Epithelial cell of prostate (primary cell): ENCODE measurements at regions not wholly inside any gene's neighbourhood (a gene's known extent, or its start where the extent isn't known, plus 50 kb on each side); places are given as distances from the start of the nearest gene placed in this dataset.
"Not testable (repeated sequence)": the region's sequence is repeated elsewhere in the genome, so short reads cannot be mapped to it uniquely, and the experiment has no call there.

Source experiments
- DNase-seq: peaks from one replicate; pipeline ENCODE4 v3.0.0-alpha.2; 2011; ENCODE audit warnings: low read depth, low spot score
- H3K27ac ChIP-seq: fragments of 450-650 bp; 2 replicates; pipeline ENCODE4 v1.5.1; 2017; ENCODE audit warnings: mild to moderate bottlenecking

DNA sequence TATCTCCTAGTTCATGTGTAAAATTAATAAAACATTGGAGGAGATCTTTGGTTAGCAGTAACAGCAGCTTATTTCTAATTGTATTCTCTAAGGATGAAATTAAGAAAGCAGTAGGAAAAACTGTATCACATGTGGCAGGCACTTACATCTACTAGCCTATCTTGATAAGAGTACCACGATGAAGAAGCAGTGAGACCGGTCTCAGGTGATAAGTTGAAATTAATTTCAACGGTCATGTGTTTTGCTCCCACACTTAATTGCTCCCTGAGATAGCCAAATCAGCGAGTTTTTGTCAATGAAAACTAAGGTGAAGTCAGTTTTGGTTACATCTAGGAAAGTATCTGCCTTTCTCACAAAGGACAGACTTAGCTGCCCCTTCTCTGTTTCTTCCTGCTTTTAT is 115.8 kb upstream of the WIPF3 start:
- H3K27ac ChIP-seq, DNase-seq: not testable (repeated sequence)

DNA sequence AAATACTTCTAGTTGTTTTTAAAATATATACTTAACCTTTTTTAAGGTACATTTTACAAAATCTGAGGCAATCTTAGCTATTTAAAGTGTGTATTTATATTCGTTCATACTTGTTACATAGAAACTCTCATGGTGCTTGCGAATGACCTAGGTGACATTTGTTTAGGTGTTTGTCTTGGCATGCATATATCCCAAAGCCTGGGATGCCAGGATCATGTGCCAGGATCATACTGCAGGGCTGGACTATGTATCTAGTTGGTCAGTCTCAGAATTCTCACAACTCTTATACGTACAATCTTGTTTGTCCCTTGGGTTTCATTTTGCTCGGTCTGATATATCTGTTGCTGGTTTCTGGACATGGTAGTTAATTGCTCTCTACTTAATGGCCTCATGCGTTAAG is 109.9 kb upstream of the WIPF3 start:
- H3K27ac ChIP-seq, DNase-seq: not testable (repeated sequence)

DNA sequence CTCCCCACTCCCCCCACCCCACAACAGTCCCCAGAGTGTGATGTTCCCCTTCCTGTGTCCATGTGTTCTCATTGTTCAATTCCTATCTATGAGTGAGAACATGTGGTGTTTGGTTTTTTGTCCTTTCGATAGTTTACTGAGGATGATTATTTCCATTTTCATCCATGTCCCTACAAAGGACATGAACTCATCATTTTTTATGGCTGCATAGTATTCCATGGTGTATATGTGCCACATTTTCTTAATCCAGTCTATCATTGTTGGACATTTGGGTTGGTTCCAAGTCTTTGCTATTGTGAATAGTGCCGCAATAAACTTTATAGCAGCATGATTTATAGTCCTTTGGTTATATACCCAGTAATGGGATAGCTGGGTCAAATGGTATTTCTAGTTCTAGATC is 106.6 kb upstream of the WIPF3 start:
- DNase-seq, H3K27ac ChIP-seq: not testable (repeated sequence)

DNA sequence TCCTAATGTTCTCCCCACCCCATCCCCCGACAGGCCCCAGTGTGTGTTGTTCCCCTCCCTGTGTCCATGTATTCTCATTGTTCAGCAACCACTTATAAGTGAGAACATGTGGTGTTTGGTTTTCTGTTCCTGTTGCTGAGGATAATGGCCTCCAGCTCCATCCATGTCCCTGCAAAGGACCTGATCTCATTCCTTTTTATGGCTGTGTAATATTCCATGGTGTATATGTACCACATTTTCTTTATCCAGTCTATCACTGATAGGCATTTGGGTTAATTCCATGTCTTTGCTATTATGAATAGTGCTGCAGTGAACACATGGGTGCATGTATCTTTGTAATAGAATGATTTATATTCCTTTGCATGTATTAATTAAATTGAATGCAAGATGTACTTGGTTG is 104.8 kb upstream of the WIPF3 start:
- not testable (repeated sequence) for DNase-seq, H3K27ac ChIP-seq

DNA sequence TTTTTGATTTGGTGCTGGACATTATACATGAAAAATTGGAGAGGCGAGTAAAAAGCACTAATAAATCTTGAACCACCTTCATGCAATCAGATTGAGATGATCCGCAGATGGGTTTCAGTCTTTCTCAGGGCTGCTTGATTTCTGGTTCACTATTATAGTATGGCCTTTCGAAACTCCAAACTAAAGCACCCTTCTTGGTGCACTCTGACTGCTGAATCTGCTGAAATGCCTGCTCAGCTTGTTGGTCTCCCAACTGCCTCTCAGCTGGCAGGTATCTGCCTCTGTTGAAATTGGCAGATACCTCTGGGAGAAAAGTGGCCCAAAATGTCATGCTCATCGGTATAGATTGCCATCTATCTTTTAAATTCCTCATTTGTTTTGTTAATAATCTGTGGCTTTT is 102.5 kb upstream of the WIPF3 start:
- not testable (repeated sequence) for DNase-seq

DNA sequence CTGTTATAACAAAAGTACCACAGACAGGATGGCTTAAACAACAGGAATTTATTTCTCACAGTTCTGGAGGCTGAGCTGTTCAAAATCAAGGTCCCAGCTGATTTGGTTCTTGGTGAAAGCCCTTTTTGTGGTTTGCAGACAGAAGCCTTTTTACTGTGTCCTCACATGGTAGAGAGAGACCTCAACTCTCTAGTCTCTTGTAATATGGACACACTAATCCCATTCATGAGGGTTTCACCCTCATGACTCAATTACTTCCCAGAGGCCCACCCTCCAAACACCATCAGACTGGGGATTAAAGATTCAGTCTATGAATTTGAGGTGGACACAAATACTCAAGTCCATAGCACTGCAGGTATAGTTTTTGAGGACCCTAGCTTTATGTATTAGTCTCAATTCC is 97.3 kb upstream of the WIPF3 start:
- not testable (repeated sequence) for DNase-seq, H3K27ac ChIP-seq

More for the DNA sequence above, 102.5 kb upstream of the WIPF3 start:
- not testable (repeated sequence) for H3K27ac ChIP-seq

DNA sequence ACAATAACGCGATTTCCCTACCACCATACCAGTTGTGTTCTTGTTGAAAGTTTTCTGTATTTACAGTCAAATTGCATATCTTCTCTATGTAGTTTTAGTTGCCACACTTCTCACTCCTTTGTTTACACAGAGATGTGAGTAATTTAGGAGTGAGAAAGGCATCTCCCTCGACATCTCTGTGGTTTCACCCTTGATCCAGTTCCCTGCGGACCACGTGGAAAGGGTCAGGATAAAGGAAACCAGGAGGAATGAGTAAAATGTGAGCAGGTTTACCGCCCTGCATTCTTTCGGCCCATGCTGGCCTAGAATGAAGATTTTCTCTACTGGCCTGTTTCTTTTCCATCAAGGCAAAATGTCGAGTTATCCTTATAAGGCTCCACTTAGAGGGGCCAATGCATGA is 83.2 kb upstream of the WIPF3 start:
- DNase-seq: peak; percentile 71
- not testable (repeated sequence) for H3K27ac ChIP-seq

DNA sequence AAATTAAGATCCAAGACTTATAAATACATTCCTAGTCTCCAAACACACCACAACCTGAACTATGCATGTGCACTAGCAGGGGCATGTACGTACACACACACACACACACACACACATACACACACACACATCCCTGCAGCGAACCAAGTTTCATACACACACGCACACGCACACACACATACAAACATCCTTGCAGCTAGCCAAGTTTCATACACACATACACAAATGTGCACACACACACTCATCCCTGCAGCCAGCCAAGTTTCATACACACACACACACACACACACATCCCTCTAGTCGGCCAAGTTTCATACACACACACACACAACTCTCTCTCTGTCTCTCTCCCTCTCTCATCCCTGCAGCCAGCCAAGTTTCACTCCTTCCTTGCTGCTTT is 82.7 kb upstream of the WIPF3 start:
- no peak overlapping the region for H3K27ac ChIP-seq
- DNase-seq: peak; percentile 8

DNA sequence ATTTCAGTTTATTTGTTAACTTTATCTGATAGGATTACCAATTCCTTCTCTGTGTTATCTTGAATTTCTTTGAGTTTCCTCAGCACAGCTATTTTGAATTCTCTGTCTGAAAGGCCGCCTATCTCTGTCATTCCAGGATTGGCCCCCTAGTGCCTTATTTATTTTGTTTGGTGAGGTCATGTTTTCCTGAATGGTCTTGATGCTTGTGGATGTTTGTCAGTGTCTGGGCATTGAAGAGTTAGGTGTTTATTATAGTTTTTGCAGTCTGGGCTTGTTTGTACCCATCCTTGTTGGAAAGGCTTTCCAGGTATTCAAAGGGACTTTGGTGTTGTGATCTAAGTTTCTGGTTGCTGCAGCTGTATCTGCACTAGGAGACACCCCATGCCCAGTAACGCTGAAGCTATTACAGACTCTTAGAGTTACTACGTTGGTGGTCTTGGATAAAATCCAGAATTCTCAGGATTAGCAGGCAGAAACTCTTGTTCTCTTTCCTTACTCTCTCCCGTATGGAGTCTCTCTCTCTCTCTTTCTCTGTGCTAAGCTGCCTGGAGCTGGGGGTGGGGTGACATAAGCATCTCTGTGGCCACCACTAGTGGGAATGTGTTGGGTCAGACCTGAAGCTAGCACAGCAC is 76.7 kb upstream of the WIPF3 start:
- not testable (repeated sequence) for H3K27ac ChIP-seq, DNase-seq

DNA sequence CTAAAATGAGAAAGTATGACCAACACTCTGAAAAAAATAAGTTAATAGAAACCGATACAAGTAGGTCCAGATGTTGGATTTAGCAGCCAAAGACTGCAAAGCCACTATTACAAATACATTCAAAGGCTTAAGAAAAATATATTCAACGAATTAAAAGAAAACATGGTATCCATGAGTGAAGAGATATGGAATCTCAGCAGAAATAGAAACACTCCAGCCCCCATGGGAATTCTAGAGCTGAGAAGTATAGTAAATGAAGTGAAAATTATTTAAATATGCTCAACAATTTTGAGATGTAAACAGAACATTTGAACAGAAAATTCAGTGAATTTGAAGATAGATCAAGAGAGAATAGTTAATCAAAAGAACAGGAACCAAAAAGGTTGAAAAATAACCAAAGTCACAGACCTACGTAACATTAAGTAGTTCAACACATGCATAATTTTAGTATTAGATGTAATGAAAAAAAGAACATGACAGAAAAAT is 72.0 kb upstream of the WIPF3 start:
- H3K27ac ChIP-seq: no peak overlapping the region

DNA sequence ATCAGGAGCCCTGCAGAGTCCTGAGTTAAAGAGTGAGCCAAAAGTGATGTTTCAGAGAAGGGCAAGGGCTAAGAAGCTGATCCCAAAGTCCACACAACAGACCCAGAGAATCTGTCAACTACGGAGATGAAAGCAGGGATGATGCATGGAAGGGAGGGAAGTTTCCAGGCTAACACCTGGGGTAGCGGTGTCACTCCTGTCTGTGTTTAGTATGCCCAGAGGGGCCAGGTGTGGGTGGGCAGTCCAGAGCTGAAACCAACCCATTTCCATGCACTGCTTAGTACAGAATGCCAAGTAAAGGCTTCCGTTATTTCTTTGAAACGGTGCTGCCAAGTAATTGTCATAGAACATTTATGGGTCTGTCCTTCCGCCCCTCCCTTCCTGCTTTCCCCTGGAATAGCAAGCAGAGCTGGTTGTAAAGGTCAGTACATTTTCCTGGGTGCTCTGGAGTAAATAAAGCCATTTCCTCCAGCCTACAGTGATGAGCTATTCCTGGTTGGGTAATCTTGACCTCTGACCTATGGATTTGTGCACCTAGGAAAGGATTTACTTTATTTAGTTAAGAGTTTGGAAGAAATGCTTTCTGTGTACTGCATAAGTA is 58.6 kb upstream of the WIPF3 start:
- DNase-seq, H3K27ac ChIP-seq: not testable (repeated sequence)

More for the DNA sequence above, 72.0 kb upstream of the WIPF3 start:
- DNase-seq: no peak

DNA sequence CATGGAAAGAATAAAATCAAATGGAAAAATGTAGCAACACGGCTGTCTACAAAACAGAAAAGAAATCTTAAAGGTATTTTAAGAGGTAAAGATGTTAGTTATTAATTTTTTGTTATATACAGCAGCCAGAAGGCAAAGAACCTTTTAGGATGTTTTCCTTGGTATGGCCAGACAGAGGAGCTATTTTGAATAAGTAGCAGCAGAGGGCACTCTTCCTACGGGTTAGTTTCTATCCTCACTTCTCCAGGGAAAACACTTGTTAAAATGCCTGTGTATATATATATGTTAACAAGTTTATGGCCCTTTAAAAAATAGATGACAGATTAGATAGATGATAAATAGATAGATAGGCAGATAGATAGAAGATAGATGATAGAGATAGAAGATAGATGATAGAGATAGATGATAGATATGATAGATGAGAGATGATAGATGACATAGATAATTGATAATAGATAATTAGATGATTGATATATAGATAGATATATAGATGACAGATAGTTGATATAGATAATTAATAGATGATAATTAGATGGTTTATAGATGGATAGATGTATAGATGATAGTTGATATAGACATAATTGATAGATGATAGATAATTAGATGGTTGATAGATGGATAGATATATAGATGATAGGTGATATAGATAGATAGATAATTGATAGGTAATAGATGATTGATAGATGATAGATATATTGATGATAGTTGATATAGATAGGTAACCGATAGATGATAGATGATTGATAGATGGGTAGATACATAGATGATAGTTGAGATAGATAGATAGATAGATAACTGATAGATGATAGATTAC is 57.8 kb upstream of the WIPF3 start:
- DNase-seq: no peak
- H3K27ac ChIP-seq: no peak overlapping the region

DNA sequence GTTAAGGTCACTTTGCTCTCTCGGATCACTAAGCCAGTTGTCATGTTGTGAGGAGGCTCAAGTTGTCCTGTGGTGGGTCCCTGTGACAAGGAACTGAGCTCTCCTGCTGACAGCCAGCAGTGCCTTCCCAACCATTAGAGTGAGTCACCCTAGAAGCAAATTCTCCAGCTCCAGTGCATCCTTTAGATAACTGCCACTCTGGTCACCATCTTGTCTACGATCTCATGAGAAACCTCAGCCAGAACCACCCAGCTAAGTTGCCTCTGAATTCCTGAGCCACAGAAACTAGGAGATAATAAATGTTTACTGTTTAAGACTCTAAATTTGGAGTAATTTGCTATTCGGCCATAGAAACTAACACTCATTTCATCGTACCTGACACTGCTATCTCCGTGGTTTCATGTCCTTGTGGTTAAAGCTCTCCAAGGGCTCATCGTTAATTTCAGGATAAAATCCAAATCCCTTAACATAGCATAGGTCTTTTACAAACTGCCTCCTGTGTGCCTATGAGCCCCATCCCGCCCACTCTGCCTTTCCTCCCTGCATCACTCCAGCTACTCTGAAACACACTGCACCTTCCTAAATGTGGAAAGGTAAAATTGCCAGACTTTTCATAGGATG is 56.5 kb upstream of the WIPF3 start:
- H3K27ac ChIP-seq: no peak overlapping the region
- DNase-seq: no peak

DNA sequence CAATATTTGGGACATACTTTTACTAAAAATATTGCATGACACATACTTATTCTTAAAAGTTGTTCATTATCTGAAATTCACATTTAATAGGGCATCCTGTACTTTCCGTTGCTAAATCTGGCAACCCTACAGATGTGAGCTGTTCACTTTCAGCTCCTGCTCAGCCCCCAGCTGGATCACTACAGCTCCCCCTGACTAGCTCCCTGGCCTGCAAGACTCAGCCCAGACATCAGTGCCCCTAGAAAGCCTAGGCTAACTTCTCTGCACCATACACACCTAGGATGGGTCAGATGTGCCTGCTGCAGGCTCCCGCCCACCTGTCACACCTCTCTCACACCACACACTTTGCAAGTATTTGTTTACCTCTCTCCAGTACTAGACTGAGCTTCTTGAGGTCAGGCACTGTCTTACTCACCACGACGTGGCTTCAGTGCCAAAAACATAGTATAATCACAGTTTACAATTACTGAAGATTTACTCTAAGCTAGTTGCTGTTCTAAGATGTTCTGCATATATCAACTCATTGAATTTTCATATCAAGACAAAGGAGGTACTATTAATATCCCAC is 55.9 kb upstream of the WIPF3 start:
- H3K27ac ChIP-seq, DNase-seq: not testable (repeated sequence)

DNA sequence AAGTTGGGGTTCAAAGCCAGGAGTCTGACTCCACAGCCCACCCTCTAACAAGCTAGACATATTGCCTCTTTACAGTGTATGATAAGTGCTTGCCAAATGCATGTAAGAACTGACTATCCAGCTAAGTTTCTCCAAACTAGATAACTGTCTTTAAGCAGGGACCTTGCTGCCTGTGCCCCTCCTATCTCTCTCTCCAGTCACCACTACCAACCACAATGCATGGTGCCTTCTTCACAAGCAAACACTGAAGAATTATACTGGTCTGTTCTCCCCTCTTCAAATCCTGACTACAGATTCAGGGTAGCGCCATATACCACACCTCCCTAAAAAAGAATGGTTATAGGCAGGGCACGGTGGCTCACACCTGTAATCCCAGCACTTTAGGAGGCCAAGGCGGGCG is 55.3 kb upstream of the WIPF3 start:
- not testable (repeated sequence) for H3K27ac ChIP-seq, DNase-seq

DNA sequence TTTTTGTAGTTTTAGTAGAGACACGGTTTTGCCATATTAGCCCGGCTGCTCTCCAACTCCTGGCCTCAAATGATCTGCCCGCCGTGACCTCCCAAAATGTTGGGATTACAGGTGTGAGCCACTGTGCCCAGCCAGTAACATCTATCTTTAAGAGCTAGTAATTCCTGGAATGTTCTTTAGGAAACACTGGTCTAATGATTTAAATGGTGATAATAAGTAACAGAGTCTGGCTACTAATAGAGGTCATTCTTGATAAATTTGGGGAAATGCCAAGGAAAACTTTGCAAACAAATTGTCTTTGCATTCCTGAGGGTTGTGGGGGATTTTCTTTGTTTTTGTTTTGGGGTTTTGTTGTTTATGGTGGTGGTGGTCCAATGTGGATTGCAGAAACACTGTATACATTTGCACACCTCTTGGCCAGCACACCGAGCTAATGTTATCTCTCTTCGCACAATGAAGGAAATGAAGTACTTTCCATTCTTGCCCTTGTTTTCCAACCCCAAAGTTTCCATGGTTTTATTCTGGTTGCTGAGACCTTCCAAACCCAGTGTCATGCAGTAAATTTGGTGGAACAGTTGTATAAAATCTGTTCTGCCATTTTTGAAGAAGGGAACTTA is 51.3 kb upstream of the WIPF3 start:
- no peak for DNase-seq
- H3K27ac ChIP-seq: no peak overlapping the region
